Adrenal gland (tissue), 9 donors: ENCODE measurements at regions not wholly inside any gene's neighbourhood (a gene's known extent, or its start where the extent isn't known, plus 50 kb on each side); places are given as distances from the start of the nearest gene placed in this dataset.

ENCODE experiments used
- DNase-seq, 7 donors: peaks; one replicate each; pipeline ENCODE4 v3.0.0-alpha.2; 2019 to 2020
- H3K27ac ChIP-seq, 5 donors: fragments of 200-600 bp; sonication (generic) in 4 of 5; 1 replicate in 3 of 5; 2 replicates in 2 of 5; pipeline versions ENCODE4 v1.5.1 to v1.8.0; 2016 to 2020; ENCODE audit warnings: mild to moderate bottlenecking in 1 of 5
- H3K27me3 ChIP-seq: fragments of 200-600 bp; 2 replicates; pipeline ENCODE4 v1.8.0; 2021
- H3K36me3 ChIP-seq, 2 donors: fragments of 200-600 bp; replicated peaks in 1 of 2; 1 replicate in 1 of 2; 2 replicates in 1 of 2; pipeline versions ENCODE4 v1.5.1 to v1.8.0; 2018 to 2022
- H3K4me1 ChIP-seq, 2 donors: fragments of 200-600 bp; replicated peaks in 1 of 2; 1 replicate in 1 of 2; 2 replicates in 1 of 2; pipeline versions ENCODE4 v1.5.1 to v1.8.0; 2018 to 2021
- H3K4me3 ChIP-seq, 4 donors: fragments of 200-600 bp; sonication (generic) in 3 of 4; one replicate each; pipeline ENCODE4 v1.5.1; 2016 to 2018
- H3K9me3 ChIP-seq, 3 donors: fragments of 200-600 bp; sonication (generic) in 1 of 3; replicated peaks in 1 of 3; 1 replicate in 2 of 3; 2 replicates in 1 of 3; pipeline versions ENCODE4 v1.5.1 to v1.8.0; 2016 to 2021
- POLR2A ChIP-seq, 2 donors: fragments of 450-650 bp; IDR thresholded peaks; one replicate each; pipeline ENCODE4 v1.6.1; 2017; ENCODE audit warnings: antibody characterized with exemption in 2 of 2, mild to moderate bottlenecking in 2 of 2, moderate library complexity in 1 of 2
- WGBS, 4 donors: extraction: QIAGEN DNeasy Blood & Tissue Kit in 2 of 4; methylation state at CpG; one replicate each; pipeline versions ENCODE4 v1.1.5 to v1.1.7; 2013 to 2017; 5-methylcytosine and 5-hydroxymethylcytosine counted together
- intact Hi-C, 2 donors: fragments of 100-400 bp; cut with DNase I; formaldehyde crosslinking; loops; one replicate each; pipeline versions ENCODE4 v1.14.1 to v1.15.0; 2022 to 2023
- TF ChIP-seq, protein P1 (sequence below), 6 experiments: fragments of 450-650 bp in 4 of 6; fragments of 200-600 bp in 2 of 6; sonication (generic) in 1 of 6; IDR thresholded peaks; 1 replicate in 5 of 6; 2 replicates in 1 of 6; pipeline versions ENCODE4 v1.5.1 to v1.8.0; 2016 to 2021; ENCODE audit warnings: antibody characterized with exemption in 6 of 6, mild to moderate bottlenecking in 2 of 6, moderate library complexity in 1 of 6
- donor health status: healthy with polysubstance abuse.
- donor health status: Bipolar disorder and iron deficiency.
- donor health status: DM: yes; HTN: yes; CAD: no.
- donor health status: DM: no; HTN: no; CAD: no.
- donor health status: DM: no; HTN: no; CAD: no.

DNA sequence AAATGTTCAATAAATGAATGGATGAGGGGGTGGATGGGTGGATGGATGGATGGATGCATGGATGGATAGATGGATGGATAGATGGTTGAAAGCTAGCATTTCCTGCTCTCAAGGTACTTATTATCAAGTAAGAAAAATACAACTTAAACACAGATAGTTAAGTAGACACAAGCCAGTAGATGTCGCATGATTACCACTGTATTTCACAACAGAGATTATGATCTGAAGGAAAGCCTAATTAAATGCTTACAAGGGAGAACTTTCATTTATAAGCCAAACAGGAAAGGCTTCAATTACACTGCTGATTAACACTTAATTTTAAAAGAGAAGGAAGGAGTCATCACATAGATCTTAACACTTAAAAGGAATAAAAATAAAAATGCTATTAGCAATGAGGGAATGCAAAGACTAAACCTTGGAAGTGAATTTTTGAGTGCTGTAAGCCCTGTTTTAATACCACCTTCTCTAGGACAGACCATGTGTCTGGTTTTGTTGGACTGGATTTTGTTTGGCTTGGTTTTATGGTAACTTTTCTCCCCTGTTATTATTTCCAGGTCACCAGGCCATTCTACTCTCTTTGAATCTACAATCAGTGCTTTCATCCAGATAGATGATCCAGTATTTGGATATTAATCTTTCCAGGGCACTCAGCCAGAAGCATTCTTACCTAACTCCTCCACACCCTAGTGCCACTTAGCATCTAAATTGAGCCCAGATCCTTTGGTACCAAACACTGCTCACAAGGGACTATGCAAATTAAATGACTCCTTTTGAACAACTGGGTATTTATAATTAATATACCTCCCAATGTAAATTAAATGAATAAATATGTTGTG is 75.5 kb upstream of the SLC39A8 start:
- Histone ChIP-seq H3K4me1 (no peaks in the 10 kb centered on the region), H3K27ac (no peak overlapping the region), H3K4me3 (no peak overlapping the region), H3K27me3 (no peaks in the 10 kb centered on the region), H3K9me3 (no peaks in the 10 kb centered on the region), H3K36me3 (no peaks in the 10 kb centered on the region)
- WGBS, 4 donors, result 54 to 79% (median 66%) methylated on average over 1 of the region's 1 CpG
- TF ChIP-seq, protein P1, sequence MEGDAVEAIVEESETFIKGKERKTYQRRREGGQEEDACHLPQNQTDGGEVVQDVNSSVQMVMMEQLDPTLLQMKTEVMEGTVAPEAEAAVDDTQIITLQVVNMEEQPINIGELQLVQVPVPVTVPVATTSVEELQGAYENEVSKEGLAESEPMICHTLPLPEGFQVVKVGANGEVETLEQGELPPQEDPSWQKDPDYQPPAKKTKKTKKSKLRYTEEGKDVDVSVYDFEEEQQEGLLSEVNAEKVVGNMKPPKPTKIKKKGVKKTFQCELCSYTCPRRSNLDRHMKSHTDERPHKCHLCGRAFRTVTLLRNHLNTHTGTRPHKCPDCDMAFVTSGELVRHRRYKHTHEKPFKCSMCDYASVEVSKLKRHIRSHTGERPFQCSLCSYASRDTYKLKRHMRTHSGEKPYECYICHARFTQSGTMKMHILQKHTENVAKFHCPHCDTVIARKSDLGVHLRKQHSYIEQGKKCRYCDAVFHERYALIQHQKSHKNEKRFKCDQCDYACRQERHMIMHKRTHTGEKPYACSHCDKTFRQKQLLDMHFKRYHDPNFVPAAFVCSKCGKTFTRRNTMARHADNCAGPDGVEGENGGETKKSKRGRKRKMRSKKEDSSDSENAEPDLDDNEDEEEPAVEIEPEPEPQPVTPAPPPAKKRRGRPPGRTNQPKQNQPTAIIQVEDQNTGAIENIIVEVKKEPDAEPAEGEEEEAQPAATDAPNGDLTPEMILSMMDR (IDR thresholded peaks at IDR 0.05), result peak in 2 of 6 experiments; percentile 13 to 16
- TF ChIP-seq POLR2A (IDR thresholded peaks at IDR 0.05), result no peak
- intact Hi-C loops, result no loop called here
- DNase-seq, result no peak

- Histone ChIP-seq H3K27me3 (no peaks in the 10 kb centered on the region), H3K36me3 (no peaks in the 10 kb centered on the region), H3K4me1 (no peaks in the 10 kb centered on the region), H3K4me3 (no peak overlapping the region), H3K9me3 (no peaks in the 10 kb centered on the region), H3K27ac (no peak overlapping the region)
- DNase-seq, result no peak
- 48 to 98% (median 83%) methylated on average over 2 of the region's 2 CpGs for WGBS, 4 donors
- no peak for TF ChIP-seq POLR2A (IDR thresholded peaks at IDR 0.05)
- TF ChIP-seq, protein P1 (IDR thresholded peaks at IDR 0.05), result no peak
- intact Hi-C loops, result no loop called here
These were observed 77.6 kb upstream of the SLC39A8 start for GRCh38 chr4:102422843-102423242.

DNA sequence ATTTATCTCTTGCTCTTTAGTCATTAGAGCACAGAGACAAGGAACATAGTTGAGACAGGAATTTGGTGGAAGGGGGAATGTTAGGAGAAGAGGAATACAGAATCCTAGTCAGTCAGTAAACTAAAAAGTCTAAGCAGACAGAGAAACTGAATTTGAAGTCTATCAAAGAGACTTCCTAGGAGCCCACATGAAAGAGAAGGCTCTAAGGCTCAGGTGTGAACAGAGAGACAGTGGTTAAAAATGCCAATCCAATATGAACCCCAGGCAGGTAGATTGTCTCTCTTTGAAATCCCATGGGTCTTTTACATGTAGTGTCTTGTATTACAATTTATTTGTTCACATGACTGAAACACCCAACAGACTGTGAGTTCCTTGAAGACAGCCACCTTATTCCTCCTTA is 77.8 kb upstream of the NFKB1 start:
- no peak overlapping the region for H3K4me3 ChIP-seq
- intact Hi-C loops, result no loop called here
- TF ChIP-seq, protein P1 (IDR thresholded peaks at IDR 0.05), result no peak
- TF ChIP-seq POLR2A (IDR thresholded peaks at IDR 0.05), result no peak
- H3K36me3 ChIP-seq, result no peaks in the 10 kb centered on the region
- H3K9me3 ChIP-seq, result no peaks in the 10 kb centered on the region
- DNase-seq, result no peak
- no peaks in the 10 kb centered on the region for H3K27me3 ChIP-seq
- no peaks in the 10 kb centered on the region for H3K4me1 ChIP-seq
- no peak overlapping the region for H3K27ac ChIP-seq

- H3K27ac ChIP-seq, result no peak overlapping the region
- no peak for DNase-seq
- H3K4me3 ChIP-seq, result no peak overlapping the region
- intact Hi-C loops, result no loop called here
- WGBS, 4 donors, result 84 to 93% (median 92%) methylated on average over 3 of the region's 3 CpGs
- H3K9me3 ChIP-seq, result peaks cover 0 to 3% (median 0%) of the 10 kb centered on the region in 3 donors
- no peaks in the 10 kb centered on the region for H3K4me1 ChIP-seq
- no peaks in the 10 kb centered on the region for H3K36me3 ChIP-seq
- TF ChIP-seq POLR2A (IDR thresholded peaks at IDR 0.05), result no peak
- TF ChIP-seq, protein P1 (IDR thresholded peaks at IDR 0.05), result no peak
- H3K27me3 ChIP-seq, result no peaks in the 10 kb centered on the region
These were observed 73.7 kb upstream of the NFKB1 start for GRCh38 chr4:102427371-102427998.
